ENCODE measurements at regions not wholly inside any gene's neighbourhood (a gene's known extent, or its start where the extent isn't known, plus 50 kb on each side); places are given as distances from the start of the nearest gene placed in this dataset.

GRCh38 chr5:79876456-79876855 lies 114.6 kb downstream of the MTX3 start:
- DNase-seq (ENCODE audit: low spot score): no peak
- Histone ChIP-seq H3K4me3 (ENCODE audit: low read depth in 1 of 3, low read length in 3 of 3) (no peak overlapping the region), H3K27ac (ENCODE audit: low read depth in 1 of 2, low read length in 2 of 2) (no peak overlapping the region), H3K4me1 (ENCODE audit: control insufficient read depth in 4 of 4, insufficient read depth in 4 of 4, low read length in 3 of 4) (no peaks in the 10 kb centered on the region), H3K27me3 (ENCODE audit: control insufficient read depth in 4 of 4, insufficient read depth in 4 of 4, low read length in 3 of 4) (no peaks in the 10 kb centered on the region), H3K36me3 (ENCODE audit: control insufficient read depth in 4 of 4, insufficient read depth in 3 of 4, low read depth in 1 of 4, low read length in 3 of 4) (no peaks in the 10 kb centered on the region), H3K9me3 (ENCODE audit: control insufficient read depth in 4 of 4, low read length in 3 of 4) (no peaks in the 10 kb centered on the region), H3K9ac (ENCODE audit: low read depth in 1 of 2, low read length in 2 of 2) (no peak overlapping the region)
- TF ChIP-seq MAX (IDR thresholded peaks at IDR 0.05) (no peak), ZBTB33 (IDR thresholded peaks at IDR 0.05) (no peak), JUND (IDR thresholded peaks at IDR 0.05) (no peak), YY1 (IDR thresholded peaks at IDR 0.05) (no peak), FOXA2 (IDR thresholded peaks at IDR 0.05) (no peak), RXRA (IDR thresholded peaks at IDR 0.05) (no peak), GABPA (IDR thresholded peaks at IDR 0.05 in 1 of 2, conservative IDR thresholded peaks at IDR 0.05 in 1 of 2) (no peak), NR2F2 (IDR thresholded peaks at IDR 0.05) (no peak), HNF4A (conservative IDR thresholded peaks at IDR 0.05) (no peak)
- WGBS: 80% methylated on average over 1 of the region's 1 CpG

- no peak for DNase-seq (ENCODE audit: low spot score)
- Histone ChIP-seq H3K9ac (ENCODE audit: low read depth in 1 of 2, low read length in 2 of 2) (no peak overlapping the region), H3K27ac (ENCODE audit: low read depth in 1 of 2, low read length in 2 of 2) (no peak overlapping the region), H3K27me3 (ENCODE audit: control insufficient read depth in 4 of 4, insufficient read depth in 4 of 4, low read length in 3 of 4) (no peaks in the 10 kb centered on the region), H3K4me1 (ENCODE audit: control insufficient read depth in 4 of 4, insufficient read depth in 4 of 4, low read length in 3 of 4) (no peaks in the 10 kb centered on the region), H3K36me3 (ENCODE audit: control insufficient read depth in 4 of 4, insufficient read depth in 3 of 4, low read depth in 1 of 4, low read length in 3 of 4) (no peaks in the 10 kb centered on the region), H3K4me3 (ENCODE audit: low read depth in 1 of 3, low read length in 3 of 3) (no peak overlapping the region), H3K9me3 (ENCODE audit: control insufficient read depth in 4 of 4, low read length in 3 of 4) (no peaks in the 10 kb centered on the region)
- 90% methylated on average over 10 of the region's 10 CpGs for WGBS
- TF ChIP-seq MAX (IDR thresholded peaks at IDR 0.05) (no peak), RXRA (IDR thresholded peaks at IDR 0.05) (no peak), TAF1 (conservative IDR thresholded peaks at IDR 0.05) (no peak), HNF4A (conservative IDR thresholded peaks at IDR 0.05) (no peak), NR2F2 (IDR thresholded peaks at IDR 0.05) (no peak), JUND (IDR thresholded peaks at IDR 0.05) (no peak), SP1 (IDR thresholded peaks at IDR 0.05) (no peak), GABPA (IDR thresholded peaks at IDR 0.05 in 1 of 2, conservative IDR thresholded peaks at IDR 0.05 in 1 of 2) (no peak), RAD21 (IDR thresholded peaks at IDR 0.05) (no peak), HNF4G (IDR thresholded peaks at IDR 0.05) (no peak), CTCF (IDR thresholded peaks at IDR 0.05; ENCODE audit: low read depth, low read length, missing input control) (no peak)
Measured at GRCh38 chr5:79875230-79875629, 115.8 kb downstream of the MTX3 start.

GRCh38 chr5:79873187-79873586 lies 117.9 kb downstream of the MTX3 start:
- Histone ChIP-seq H3K36me3 (ENCODE audit: control insufficient read depth in 4 of 4, insufficient read depth in 3 of 4, low read depth in 1 of 4, low read length in 3 of 4) (no peaks in the 10 kb centered on the region), H3K4me3 (ENCODE audit: low read depth in 1 of 3, low read length in 3 of 3) (no peak overlapping the region)
- TF ChIP-seq NR2F2 (IDR thresholded peaks at IDR 0.05): no peak
- no peak for TF ChIP-seq JUND (IDR thresholded peaks at IDR 0.05)
- TF ChIP-seq YY1 (IDR thresholded peaks at IDR 0.05): no peak
- TF ChIP-seq MAX (IDR thresholded peaks at IDR 0.05): no peak
- TF ChIP-seq SP1 (IDR thresholded peaks at IDR 0.05): no peak
- TF ChIP-seq ATF3 (IDR thresholded peaks at IDR 0.05): no peak
- no peak for TF ChIP-seq TAF1 (conservative IDR thresholded peaks at IDR 0.05)

More at GRCh38 chr5:79873187-79873586, 117.9 kb downstream of the MTX3 start:
- H3K27ac ChIP-seq (ENCODE audit: low read depth in 1 of 2, low read length in 2 of 2): no peak overlapping the region
- whole genome bisulfite sequencing: 90% methylated on average over 8 of the region's 8 CpGs
- H3K9me3 ChIP-seq (ENCODE audit: control insufficient read depth in 4 of 4, low read length in 3 of 4): no peaks in the 10 kb centered on the region
- H3K9ac ChIP-seq (ENCODE audit: low read depth in 1 of 2, low read length in 2 of 2): no peak overlapping the region
- no peaks in the 10 kb centered on the region for H3K27me3 ChIP-seq (ENCODE audit: control insufficient read depth in 4 of 4, insufficient read depth in 4 of 4, low read length in 3 of 4)
- H3K4me1 ChIP-seq (ENCODE audit: control insufficient read depth in 4 of 4, insufficient read depth in 4 of 4, low read length in 3 of 4): no peaks in the 10 kb centered on the region
- DNase-seq (ENCODE audit: low spot score): no peak

All from liver (tissue), 8 donors.